ENCODE measurements at regions not wholly inside any gene's neighbourhood (a gene's known extent, or its start where the extent isn't known, plus 50 kb on each side); places are given as distances from the start of the nearest gene placed in this dataset.

DNA sequence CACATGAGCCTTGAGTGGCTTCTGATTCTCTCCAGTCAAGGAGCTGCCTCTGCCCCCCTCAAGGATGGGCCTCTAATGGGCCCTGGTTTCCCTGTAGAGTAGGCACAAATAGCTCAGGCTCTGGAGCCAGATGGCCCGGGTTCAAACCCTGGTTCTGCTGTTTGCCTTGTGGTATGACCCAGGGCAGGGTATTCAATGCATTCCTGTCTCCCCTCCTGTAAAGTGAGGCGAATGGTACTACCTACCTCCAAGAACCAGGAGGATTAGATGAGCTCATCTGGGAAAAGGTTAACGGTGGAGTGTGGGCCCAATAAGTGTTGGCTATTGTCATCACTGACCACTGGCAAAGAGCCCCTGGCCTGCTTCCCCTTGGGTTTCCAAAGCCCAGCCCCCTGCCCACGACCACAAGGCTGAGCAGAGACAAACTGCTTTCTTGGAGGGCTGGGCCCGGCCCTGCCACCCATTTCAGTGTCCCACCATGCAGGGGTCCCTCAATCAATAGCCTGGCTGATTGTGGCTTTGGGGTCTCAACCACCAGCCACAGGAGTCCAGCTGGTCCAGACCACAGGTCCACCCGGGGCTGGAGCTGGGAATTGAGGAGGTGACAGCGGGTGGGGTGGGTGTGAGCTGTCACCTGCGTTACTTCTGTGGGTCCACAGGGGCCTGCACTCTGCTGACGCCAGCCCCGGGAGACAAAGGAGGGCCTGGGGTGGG is 115.6 kb upstream of the RUNX3 start:
- in situ Hi-C loops (cut with HindIII; ENCODE audit: low pct_ligation_motif_present, low sequenced_read_pairs): no loop called here
- no peak overlapping the region for H3K27ac ChIP-seq
- no peak overlapping the region for H3K4me3 ChIP-seq (ENCODE audit: low read depth, low read length)
- no peak for DNase-seq
- H3K36me3 ChIP-seq (replicated peaks): no peaks in the 10 kb centered on the region
- H3K27me3 ChIP-seq (replicated peaks): no peaks in the 10 kb centered on the region
- TF ChIP-seq, protein P1, sequence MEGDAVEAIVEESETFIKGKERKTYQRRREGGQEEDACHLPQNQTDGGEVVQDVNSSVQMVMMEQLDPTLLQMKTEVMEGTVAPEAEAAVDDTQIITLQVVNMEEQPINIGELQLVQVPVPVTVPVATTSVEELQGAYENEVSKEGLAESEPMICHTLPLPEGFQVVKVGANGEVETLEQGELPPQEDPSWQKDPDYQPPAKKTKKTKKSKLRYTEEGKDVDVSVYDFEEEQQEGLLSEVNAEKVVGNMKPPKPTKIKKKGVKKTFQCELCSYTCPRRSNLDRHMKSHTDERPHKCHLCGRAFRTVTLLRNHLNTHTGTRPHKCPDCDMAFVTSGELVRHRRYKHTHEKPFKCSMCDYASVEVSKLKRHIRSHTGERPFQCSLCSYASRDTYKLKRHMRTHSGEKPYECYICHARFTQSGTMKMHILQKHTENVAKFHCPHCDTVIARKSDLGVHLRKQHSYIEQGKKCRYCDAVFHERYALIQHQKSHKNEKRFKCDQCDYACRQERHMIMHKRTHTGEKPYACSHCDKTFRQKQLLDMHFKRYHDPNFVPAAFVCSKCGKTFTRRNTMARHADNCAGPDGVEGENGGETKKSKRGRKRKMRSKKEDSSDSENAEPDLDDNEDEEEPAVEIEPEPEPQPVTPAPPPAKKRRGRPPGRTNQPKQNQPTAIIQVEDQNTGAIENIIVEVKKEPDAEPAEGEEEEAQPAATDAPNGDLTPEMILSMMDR (IDR thresholded peaks at IDR 0.05; ENCODE audit: low read depth, low read length, missing control alignments): no peak

DNA sequence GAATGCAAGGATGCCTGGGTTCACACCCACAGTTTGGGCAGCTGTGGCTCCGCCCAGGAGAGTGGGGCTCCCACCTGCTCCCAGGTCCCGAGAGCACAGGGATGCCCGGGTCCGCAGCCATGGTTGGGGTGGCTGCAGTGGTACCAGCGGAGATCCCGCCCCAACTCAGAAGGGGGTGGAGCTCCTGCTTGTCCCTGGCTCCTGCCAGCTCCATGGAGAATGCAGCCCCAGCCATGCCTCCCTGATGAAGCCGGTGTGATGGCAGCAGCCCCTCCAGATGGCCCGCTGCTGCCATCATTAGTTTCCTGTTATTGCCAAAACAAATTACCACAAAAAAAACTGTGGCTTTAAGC is 113.1 kb upstream of the RUNX3 start:
- no peaks in the 10 kb centered on the region for H3K36me3 ChIP-seq (replicated peaks)
- TF ChIP-seq, protein P1 (IDR thresholded peaks at IDR 0.05; ENCODE audit: low read depth, low read length, missing control alignments): no peak
- no peaks in the 10 kb centered on the region for H3K27me3 ChIP-seq (replicated peaks)
- H3K27ac ChIP-seq: no peak overlapping the region
- H3K4me3 ChIP-seq (ENCODE audit: low read depth, low read length): no peak overlapping the region
- in situ Hi-C loops (cut with HindIII; ENCODE audit: low pct_ligation_motif_present, low sequenced_read_pairs): no loop called here
- DNase-seq: no peak

DNA sequence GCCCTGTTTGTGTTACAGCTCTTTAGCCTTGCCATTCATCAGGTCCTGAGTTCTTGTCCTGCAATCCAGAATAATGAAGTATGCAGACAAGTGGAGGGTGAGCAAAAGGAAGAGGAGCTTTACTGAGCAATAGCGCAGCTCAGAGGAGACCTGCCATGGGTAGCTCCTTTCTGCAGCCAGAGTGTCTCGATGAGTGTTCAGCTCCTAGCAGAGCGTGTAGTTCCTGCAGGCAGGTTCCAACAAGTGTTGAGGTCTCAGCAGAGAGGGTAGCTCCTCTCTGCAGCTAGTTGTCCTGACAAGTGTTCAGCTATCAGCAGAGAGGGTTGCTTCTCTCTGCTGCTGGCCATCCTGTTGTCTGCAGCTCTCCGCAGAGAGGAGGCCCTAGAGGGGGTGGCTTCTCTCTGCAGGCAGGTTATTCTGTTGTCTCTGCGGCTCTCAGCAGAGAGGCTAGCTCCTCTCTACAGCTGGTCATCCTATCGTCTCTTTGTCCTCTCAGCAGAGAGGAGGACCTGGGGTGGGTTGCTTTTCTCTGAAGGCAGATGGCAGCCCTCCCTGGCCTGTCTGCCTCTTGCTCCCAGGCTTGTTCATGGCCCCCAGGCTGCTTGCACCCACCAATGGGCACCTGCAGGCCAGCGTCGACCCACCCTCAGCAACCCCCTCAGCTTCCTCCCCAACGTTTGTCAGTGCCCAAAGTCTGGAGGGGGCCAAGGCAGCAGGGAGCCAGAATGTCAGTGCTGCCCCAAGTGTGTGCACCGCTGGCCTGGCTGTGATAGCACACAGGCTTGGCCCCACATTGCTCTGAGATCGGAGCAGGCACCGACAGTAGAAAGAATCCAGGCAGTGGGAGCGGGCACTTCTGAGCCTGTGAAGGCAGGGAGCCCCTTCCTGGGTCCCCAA is 112.5 kb upstream of the RUNX3 start:
- in situ Hi-C loops (cut with HindIII; ENCODE audit: low pct_ligation_motif_present, low sequenced_read_pairs): no loop called here
- H3K27ac ChIP-seq: no peak overlapping the region
- H3K27me3 ChIP-seq (replicated peaks): no peaks in the 10 kb centered on the region
- TF ChIP-seq, protein P1 (IDR thresholded peaks at IDR 0.05; ENCODE audit: low read depth, low read length, missing control alignments): no peak
- H3K4me3 ChIP-seq (ENCODE audit: low read depth, low read length): no peak overlapping the region
- H3K36me3 ChIP-seq (replicated peaks): no peaks in the 10 kb centered on the region
- no peak for DNase-seq

DNA sequence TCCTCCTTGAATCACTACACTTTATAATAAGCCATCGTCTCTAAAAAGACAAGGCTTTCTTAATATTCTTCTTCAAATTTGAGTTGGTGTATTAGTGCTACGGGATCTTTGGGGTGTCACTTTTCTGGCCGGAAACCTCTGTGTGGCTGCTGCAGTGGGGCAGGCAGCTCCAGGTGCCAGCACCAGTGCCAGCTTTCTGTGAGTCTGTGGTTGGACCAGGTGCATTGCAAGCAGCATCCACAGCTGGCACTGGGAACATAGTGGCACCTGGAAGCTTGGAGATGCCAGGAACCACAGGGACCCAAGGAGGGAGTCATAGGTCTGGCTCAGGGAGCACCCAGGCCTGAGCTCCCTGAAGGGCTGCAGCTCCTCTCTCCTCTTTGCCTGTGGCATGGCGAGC is 111.8 kb upstream of the RUNX3 start:
- TF ChIP-seq, protein P1 (IDR thresholded peaks at IDR 0.05; ENCODE audit: low read depth, low read length, missing control alignments): no peak
- Histone ChIP-seq H3K4me3 (ENCODE audit: low read depth, low read length) (no peak overlapping the region), H3K36me3 (replicated peaks) (no peaks in the 10 kb centered on the region), H3K27ac (no peak overlapping the region), H3K27me3 (replicated peaks) (no peaks in the 10 kb centered on the region)
- no peak for DNase-seq
- in situ Hi-C loops (cut with HindIII; ENCODE audit: low pct_ligation_motif_present, low sequenced_read_pairs): no loop called here

DNA sequence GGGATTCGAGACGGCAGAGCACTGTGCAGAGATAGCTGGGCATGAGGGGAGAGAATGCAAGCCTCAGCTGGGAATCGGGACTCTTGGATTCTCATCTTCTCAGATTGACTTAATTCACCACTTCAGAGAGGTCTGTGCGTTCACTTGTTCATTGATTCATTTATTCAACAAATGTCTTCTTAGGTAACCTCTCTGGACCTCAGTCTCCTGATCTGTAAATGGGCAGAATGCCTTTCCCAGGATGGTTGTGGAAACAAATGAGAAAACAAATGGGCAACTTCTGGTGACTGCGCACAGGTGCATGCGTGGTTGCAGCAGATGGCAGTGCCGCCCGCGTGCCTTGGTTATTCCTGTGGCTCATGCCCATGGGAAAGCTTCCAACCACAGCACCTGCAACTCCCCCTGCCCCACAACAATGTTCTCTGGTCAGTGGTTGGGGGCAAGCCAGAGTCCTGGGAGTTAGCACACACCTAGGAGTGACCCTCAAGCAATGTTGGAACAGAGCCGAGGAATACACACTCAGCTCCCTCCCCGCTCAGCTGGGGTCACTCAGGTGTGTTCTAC is 110.1 kb upstream of the RUNX3 start:
- no peak for DNase-seq
- TF ChIP-seq, protein P1 (IDR thresholded peaks at IDR 0.05; ENCODE audit: low read depth, low read length, missing control alignments): no peak
- no peak overlapping the region for H3K27ac ChIP-seq
- no peaks in the 10 kb centered on the region for H3K36me3 ChIP-seq (replicated peaks)
- H3K27me3 ChIP-seq (replicated peaks): no peaks in the 10 kb centered on the region
- H3K4me3 ChIP-seq (ENCODE audit: low read depth, low read length): no peak overlapping the region
- in situ Hi-C loops (cut with HindIII; ENCODE audit: low pct_ligation_motif_present, low sequenced_read_pairs): no loop called here
